GM23248 (cell line): ENCODE measurements at regions not wholly inside any gene's neighbourhood (a gene's known extent, or its start where the extent isn't known, plus 50 kb on each side); places are given as distances from the start of the nearest gene placed in this dataset.

Source experiments
- EZH2 ChIP-seq: fragments of 200-600 bp; sonication (generic); IDR thresholded peaks from 2 replicates; pipeline ENCODE4 v1.6.1; 2018; ENCODE audit warnings: antibody characterized with exemption, mild to moderate bottlenecking; ENCODE audit not compliant: insufficient read depth, poor library complexity, severe bottlenecking
- EZH2phosphoT487 ChIP-seq: fragments of 200-600 bp; sonication (generic); IDR thresholded peaks from 2 replicates; pipeline ENCODE4 v1.6.1; 2018; ENCODE audit warnings: antibody characterized with exemption, moderate library complexity, mild to moderate bottlenecking, low read depth; ENCODE audit not compliant: insufficient read depth

DNA sequence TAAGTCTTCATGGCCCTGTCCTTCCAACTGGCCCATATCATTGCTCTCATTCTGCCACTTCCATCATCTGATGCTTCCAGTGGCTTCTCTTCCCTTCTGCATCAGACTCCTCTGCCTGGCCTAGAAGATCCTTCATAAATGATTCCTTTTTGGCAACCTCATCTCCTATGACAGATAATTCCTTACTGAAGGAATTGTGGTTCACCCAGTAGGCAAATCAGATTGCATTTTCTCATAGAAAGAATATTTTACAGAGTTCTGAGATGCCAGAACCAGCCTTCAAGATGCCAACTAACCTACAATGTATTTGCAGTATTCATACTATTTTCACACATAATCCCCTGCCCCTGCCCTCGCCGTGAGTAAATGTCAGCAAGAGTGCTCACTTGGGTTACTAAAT is 423.0 kb upstream of the TGFBR2 start:
- no peak for TF ChIP-seq EZH2
- no peak for TF ChIP-seq EZH2phosphoT487
